ENCODE measurements at regions not wholly inside any gene's neighbourhood (a gene's known extent, or its start where the extent isn't known, plus 50 kb on each side); places are given as distances from the start of the nearest gene placed in this dataset.

GRCh38 chr5:98679963-98680362, 93.5 kb upstream of the RGMB start (continued):
- TF ChIP-seq CHD1 (IDR thresholded peaks at IDR 0.05; ENCODE audit: low read depth, low read length) (no peak), POU5F1 (IDR thresholded peaks at IDR 0.05; ENCODE audit: low read depth, low read length) (no peak), JUN (IDR thresholded peaks at IDR 0.05; ENCODE audit: low read depth, low read length) (no peak), RBBP5 (IDR thresholded peaks at IDR 0.05; ENCODE audit: borderline replicate concordance, low read depth, low read length) (no peak), SIRT6 (IDR thresholded peaks at IDR 0.05; ENCODE audit: low read length) (no peak)

All from H1 (cell line).